Stimulated activated naive CD8-positive, alpha-beta T cell treated with anti-CD3 and anti-CD28 coated beads, Interleukin-15, amount 100 ng/mL, for 72 hours (primary cell): ENCODE measurements at regions not wholly inside any gene's neighbourhood (a gene's known extent, or its start where the extent isn't known, plus 50 kb on each side); places are given as distances from the start of the nearest gene placed in this dataset.
"Not testable (repeated sequence)": the region's sequence is repeated elsewhere in the genome, so short reads cannot be mapped to it uniquely, and the experiment has no call there.

Experiments
- ATAC-seq: fragments of 150-1000 bp; cut with Tn5 transposase; 2 replicates; pipeline ENCODE4 v1.10.0; 2021; ENCODE audit warnings: mild to moderate bottlenecking, moderate library complexity
- DNase-seq, 2 donors: peaks; one replicate each; pipeline ENCODE4 v3.0.0; 2021 to 2022
- H3K27ac Mint-ChIP-seq, 2 donors: one replicate each; pipeline ENCODE4 v1.8.0; 2022; ENCODE audit warnings: mild to moderate bottlenecking in 2 of 2, mixed read lengths in 2 of 2, moderate library complexity in 2 of 2
- H3K27me3 Mint-ChIP-seq: one replicate; pipeline ENCODE4 v1.8.0; 2022; ENCODE audit warnings: mixed read lengths
- H3K4me1 Mint-ChIP-seq: one replicate; pipeline ENCODE4 v1.8.0; 2022; ENCODE audit warnings: mild to moderate bottlenecking, mixed read lengths
- H3K4me3 Mint-ChIP-seq, 2 donors: one replicate each; pipeline ENCODE4 v1.8.0; 2022; ENCODE audit warnings: mild to moderate bottlenecking in 2 of 2, mixed read lengths in 2 of 2, moderate library complexity in 1 of 2
- H3K9me3 Mint-ChIP-seq, 2 donors: one replicate each; pipeline ENCODE4 v1.8.0; 2022; ENCODE audit warnings: mixed read lengths in 2 of 2

DNA sequence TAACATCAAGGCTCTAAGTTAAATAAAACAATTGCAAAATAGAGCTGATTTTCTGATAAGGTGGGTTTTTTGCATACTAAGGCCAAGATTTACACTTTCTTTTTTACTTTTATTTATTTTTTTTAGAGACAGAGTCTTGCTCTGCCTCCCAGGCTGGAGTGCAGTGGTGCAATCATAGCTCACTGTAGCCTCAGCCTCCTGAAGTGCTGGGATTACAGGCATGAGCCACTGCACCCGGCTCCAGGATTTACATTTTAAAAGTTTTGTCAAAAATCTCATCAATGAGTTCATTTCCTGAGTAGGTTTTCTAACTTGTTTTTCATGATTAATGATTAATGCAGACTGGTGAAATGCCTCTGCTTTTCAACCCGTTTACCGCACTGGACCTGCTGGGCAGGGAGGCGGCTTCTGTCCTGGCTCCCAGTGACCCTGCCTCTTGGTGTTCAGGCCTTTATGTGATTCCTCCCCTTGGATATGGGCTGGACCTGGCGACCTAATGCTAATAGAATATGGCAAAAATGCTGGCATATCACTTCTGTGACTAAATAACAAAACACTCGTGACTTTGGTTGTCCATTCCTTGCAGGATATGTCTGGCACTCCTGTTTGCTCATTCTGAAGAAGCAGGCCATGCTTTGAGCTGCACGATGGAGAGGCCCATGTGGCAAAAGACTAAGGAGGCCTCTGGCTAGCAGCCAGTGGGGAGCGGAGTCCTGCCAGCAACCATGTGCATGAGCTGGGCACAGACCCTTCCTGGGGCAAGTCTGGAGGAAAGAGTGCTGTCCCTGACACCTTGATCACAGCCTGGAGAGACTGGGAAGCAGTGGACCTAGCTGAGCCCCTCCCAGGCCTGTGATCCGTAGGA is 72.2 kb upstream of the PTCH1 start:
- ATAC-seq = no peak
- Mint-ChIP-seq H3K27ac (peak overlapping the region in 1 of 2 donors; percentile 43), H3K4me3 (no peak overlapping the region), H3K9me3 (no peaks in the 10 kb centered on the region), H3K4me1 (no peaks in the 10 kb centered on the region), H3K27me3 (peaks cover 12% of the 10 kb centered on the region)
- no peak for DNase-seq

GRCh38 chr9:95587021-95587964 is 70.5 kb upstream of the PTCH1 start:
- DNase-seq (no peak), ATAC-seq (no peak)
- H3K4me3 Mint-ChIP-seq = no peak overlapping the region
- no peaks in the 10 kb centered on the region for H3K4me1 Mint-ChIP-seq
- H3K27me3 Mint-ChIP-seq = peaks cover 12% of the 10 kb centered on the region
- H3K27ac Mint-ChIP-seq = no peak overlapping the region
- H3K9me3 Mint-ChIP-seq = no peaks in the 10 kb centered on the region

GRCh38 chr9:95586326-95586725 is 69.6 kb upstream of the PTCH1 start:
- Mint-ChIP-seq H3K4me3 (no peak overlapping the region), H3K27ac (no peak overlapping the region), H3K9me3 (no peaks in the 10 kb centered on the region), H3K27me3 (peaks cover 12% of the 10 kb centered on the region), H3K4me1 (no peaks in the 10 kb centered on the region)
- DNase-seq (no peak), ATAC-seq (no peak)

DNA sequence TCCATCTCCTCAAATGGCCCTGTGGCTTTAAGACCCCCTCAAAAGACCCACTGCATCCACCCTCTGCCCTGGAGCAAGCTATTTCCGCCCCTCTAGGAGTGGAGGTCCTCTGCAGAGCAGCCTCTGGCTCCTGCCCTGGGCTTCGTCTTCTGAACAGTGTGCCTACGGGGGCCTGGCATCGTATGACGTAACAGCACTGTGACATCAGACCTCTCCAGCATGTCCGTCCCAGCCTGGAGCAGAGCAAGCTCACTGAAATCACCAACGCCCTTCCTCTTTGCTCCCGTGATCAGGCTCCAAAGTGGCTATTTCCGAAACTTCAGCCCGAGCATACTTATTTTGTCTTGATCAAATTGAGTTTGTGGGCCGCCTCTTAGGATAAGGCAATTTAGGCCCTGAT is 69.1 kb upstream of the PTCH1 start:
- Mint-ChIP-seq H3K27ac (no peak overlapping the region), H3K27me3 (peaks cover 12% of the 10 kb centered on the region), H3K4me3 (no peak overlapping the region), H3K9me3 (no peaks in the 10 kb centered on the region), H3K4me1 (no peaks in the 10 kb centered on the region)
- ATAC-seq (no peak), DNase-seq (no peak)

DNA sequence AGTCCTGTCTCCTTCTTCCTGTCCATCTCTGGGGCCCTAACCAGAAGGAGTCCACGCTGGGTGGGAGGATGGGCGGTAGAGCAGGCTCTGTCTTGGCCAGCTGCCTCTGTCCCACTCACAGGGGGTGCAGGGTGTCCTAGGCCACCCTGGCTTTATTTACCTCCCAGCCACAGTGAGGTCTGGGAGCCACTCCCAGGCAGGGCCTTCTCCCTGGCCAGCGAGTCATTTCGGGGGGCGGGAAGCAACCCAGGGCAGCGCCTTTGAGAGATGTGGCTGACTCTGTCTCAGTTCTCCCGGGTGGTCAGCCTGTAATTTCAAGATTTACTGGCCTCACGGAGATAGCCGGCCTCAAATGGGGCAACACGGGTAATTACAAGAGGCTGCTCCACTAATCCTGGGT is 67.4 kb upstream of the PTCH1 start:
- DNase-seq = no peak
- H3K9me3 Mint-ChIP-seq = no peaks in the 10 kb centered on the region
- H3K27ac Mint-ChIP-seq = no peak overlapping the region
- no peak for ATAC-seq
- H3K4me1 Mint-ChIP-seq = no peaks in the 10 kb centered on the region
- H3K27me3 Mint-ChIP-seq = no peaks in the 10 kb centered on the region
- no peak overlapping the region for H3K4me3 Mint-ChIP-seq

GRCh38 chr9:95581900-95582299 is 65.1 kb upstream of the PTCH1 start:
- no peak for DNase-seq
- Mint-ChIP-seq H3K27me3 (no peaks in the 10 kb centered on the region), H3K4me3 (no peak overlapping the region), H3K9me3 (no peaks in the 10 kb centered on the region), H3K4me1 (no peaks in the 10 kb centered on the region), H3K27ac (no peak overlapping the region)
- no peak for ATAC-seq

DNA sequence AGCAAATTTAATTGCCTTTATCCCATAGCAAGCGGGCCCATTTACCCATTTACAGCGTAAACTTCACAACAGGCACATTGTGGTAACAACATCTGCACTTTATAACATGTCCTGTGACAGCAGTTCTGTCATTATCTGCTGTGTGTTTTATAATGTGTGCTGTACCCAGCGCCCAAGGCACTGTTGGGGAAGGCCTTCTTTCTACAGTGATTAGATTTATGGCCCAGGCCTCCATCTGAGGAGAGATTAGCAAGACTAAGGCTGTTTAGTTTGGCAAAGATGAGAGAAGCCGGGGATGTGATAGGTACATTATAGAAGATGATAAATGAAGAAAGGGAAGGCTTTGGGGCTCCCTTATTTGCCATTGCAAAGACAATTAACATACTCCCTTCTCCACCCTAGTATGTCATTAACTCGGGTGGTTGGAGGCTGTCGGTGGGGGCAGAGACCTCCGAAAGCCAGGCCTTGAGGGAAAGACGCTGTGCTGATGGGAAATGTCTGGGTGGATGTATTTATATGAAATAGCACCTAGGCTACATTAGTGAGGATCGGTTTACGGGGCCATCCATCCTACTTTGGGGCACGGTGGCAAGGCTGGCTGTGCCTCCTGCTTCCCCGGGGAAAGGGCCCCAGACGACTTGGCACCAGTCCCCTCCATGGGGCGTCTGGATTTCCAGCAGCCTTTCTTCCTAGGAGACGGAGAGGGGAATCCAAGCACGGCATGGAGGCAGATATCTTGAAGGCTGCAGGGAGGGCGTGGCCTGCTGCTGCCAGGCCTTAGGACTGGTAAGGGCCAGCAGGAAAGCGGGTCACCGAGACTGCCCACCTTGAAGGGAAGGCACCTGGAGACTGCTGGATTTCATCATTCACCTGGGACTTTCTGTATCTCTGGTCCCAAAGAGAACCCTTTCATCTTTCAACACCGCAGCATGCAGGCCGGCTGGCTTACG is 64.3 kb upstream of the PTCH1 start:
- Mint-ChIP-seq H3K9me3 (no peaks in the 10 kb centered on the region), H3K4me3 (no peak overlapping the region), H3K4me1 (no peaks in the 10 kb centered on the region), H3K27ac (no peak overlapping the region), H3K27me3 (no peaks in the 10 kb centered on the region)
- no peak for ATAC-seq
- DNase-seq = no peak

DNA sequence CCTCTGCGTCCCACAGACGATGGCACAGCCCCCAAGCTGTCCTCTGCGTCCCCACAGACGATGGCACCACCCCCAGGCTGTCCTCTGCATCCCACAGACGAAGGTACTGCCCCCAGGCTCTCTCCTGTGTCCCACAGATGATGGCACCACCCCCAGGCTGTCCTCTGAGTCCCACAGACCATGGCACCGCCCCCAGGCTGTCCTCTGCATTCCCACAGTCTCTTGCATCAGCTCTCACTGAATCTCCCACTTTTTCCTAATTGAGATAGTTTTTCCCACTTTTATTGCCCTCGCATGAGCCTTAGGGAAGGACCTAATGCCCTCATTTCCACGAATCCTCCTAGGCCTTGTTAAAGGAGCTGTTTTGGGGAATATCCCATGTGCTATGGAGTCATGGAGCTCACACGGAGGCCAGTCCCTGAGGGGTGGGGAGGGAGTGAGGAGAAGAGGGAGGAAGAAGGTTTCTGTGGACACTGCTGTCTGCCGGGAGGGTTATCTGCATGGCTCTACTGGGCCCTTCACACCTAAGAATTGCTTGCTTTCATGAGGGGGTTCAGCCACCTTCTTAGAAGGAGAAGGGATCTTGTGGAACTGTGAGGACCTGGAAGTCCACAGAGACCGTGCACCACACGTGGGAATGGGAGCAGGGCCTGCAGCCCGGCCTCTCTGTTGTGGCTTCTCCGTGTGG is 58.2 kb upstream of the PTCH1 start:
- DNase-seq (no peak), ATAC-seq (no peak)
- H3K4me3 Mint-ChIP-seq = no peak overlapping the region
- H3K4me1 Mint-ChIP-seq = peaks cover 17% of the 10 kb centered on the region
- peaks cover 40% of the 10 kb centered on the region for H3K27me3 Mint-ChIP-seq
- no peaks in the 10 kb centered on the region for H3K9me3 Mint-ChIP-seq
- no peak overlapping the region for H3K27ac Mint-ChIP-seq

DNA sequence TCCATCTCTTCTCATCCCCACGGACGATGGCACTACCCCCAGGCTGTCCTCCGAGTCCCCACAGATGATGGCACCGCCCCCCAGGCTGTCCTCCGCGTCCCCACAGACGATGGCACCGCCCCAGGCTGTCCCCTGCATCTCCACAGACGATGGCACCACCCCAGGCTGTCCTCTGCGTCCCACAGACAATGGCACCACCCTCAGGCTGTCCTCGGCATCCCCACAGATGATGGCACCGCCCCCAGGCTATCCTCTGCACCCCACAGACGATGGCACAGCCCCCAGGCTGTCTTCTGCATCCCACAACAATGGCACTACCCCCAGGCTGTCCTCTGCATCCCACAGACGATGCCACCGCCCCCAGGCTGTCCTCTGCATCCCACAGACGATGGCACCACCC is 57.4 kb upstream of the PTCH1 start:
- H3K27me3 Mint-ChIP-seq = peaks cover 43% of the 10 kb centered on the region
- peak; percentile 42 for ATAC-seq

DNA sequence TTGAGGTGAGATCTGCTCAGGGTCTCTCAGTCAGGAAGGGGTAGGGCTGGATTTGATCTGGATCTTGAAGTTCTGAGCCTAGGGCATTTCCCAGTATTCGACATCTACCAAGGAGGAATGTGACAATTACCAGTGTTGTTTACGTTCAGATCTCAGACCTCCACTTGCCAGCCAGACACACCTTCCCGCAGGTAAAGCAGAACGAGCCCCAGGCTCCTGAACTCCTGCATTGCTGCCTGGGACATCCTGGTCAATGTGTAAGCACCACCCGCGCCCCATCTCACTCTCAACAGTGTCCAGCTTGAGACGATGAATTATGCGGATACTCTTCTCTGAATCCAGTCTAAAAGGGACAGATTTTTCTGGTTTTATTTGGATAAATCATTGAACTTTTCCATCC is 56.7 kb upstream of the PTCH1 start:
- Mint-ChIP-seq H3K4me3 (no peak overlapping the region), H3K27ac (no peak overlapping the region), H3K27me3 (peaks cover 43% of the 10 kb centered on the region), H3K4me1 (peaks cover 18% of the 10 kb centered on the region), H3K9me3 (no peaks in the 10 kb centered on the region)
- ATAC-seq = no peak
- DNase-seq = no peak

More for the DNA sequence above, 57.4 kb upstream of the PTCH1 start:
- Mint-ChIP-seq H3K9me3 (no peaks in the 10 kb centered on the region), H3K27ac (no peak overlapping the region), H3K4me1 (peaks cover 18% of the 10 kb centered on the region), H3K4me3 (no peak overlapping the region)
- DNase-seq = peak in 1 of 2 donors; percentile 36

GRCh38 chr9:95572381-95573151 is 55.8 kb upstream of the PTCH1 start:
- Mint-ChIP-seq H3K27me3 (peaks cover 43% of the 10 kb centered on the region), H3K4me1 (peaks cover 18% of the 10 kb centered on the region), H3K9me3 (no peaks in the 10 kb centered on the region), H3K4me3 (no peak overlapping the region), H3K27ac (no peak overlapping the region)
- no peak for ATAC-seq
- no peak for DNase-seq

- ATAC-seq = peak; percentile 78
- Mint-ChIP-seq H3K4me3 (peak overlapping the region; percentile 60 to 68), H3K27me3 (peaks cover 43% of the 10 kb centered on the region), H3K27ac (no peak overlapping the region), H3K4me1 (peaks cover 18% of the 10 kb centered on the region), H3K9me3 (no peaks in the 10 kb centered on the region)
- DNase-seq = peak in 1 of 2 donors; percentile 29
These were observed 53.9 kb upstream of the PTCH1 start for GRCh38 chr9:95570646-95571045.

DNA sequence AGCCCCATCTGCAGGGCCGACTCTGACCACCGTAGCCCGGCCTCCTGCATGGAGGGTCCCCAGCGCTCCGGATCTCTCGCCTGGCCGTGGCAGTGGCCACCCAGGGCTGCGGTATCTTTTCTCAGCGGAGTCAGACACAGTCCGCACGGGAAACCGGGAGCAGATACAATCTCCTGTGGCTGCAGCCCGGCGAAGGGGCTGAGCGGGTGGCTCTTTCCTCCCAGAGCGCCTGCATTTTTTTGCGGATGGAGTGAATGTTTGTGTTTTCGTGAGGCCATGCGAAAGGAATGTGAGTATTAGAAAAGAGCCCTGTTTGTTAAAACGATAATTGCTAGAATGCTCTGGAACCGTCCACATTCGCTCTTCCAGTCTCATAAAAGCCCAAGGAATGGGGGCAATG is 53.4 kb upstream of the PTCH1 start:
- Mint-ChIP-seq H3K4me1 (peaks cover 18% of the 10 kb centered on the region), H3K9me3 (no peaks in the 10 kb centered on the region), H3K27ac (no peak overlapping the region), H3K27me3 (peaks cover 42% of the 10 kb centered on the region), H3K4me3 (peak overlapping the region; percentile 60 to 68)
- DNase-seq (no peak), ATAC-seq (no peak)

GRCh38 chr9:95568735-95569134 is 52.0 kb upstream of the PTCH1 start:
- not testable (repeated sequence) for DNase-seq, H3K27ac Mint-ChIP-seq, H3K4me3 Mint-ChIP-seq, ATAC-seq, H3K9me3 Mint-ChIP-seq
- H3K27me3 Mint-ChIP-seq = peaks cover 43% of the 10 kb centered on the region
- H3K4me1 Mint-ChIP-seq = peaks cover 12% of the 10 kb centered on the region
